H9 (cell line): ENCODE measurements at regions not wholly inside any gene's neighbourhood (a gene's known extent, or its start where the extent isn't known, plus 50 kb on each side); places are given as distances from the start of the nearest gene placed in this dataset.

ENCODE experiments used
- DNase-seq: peaks from one replicate; pipeline ENCODE4 v3.0.0-alpha.2; 2017
- H2AFZ ChIP-seq: one replicate; pipeline ENCODE4 v1.6.1; 2013; ENCODE audit warnings: mild to moderate bottlenecking, low read length, control low read depth, moderate library complexity
- H2AK5ac ChIP-seq: 2 replicates; pipeline ENCODE4 v1.6.1; 2013; ENCODE audit warnings: low read length, control low read depth, mixed read lengths; ENCODE audit not compliant: insufficient read length
- H2BK120ac ChIP-seq: one replicate; pipeline ENCODE4 v1.6.1; 2013; ENCODE audit warnings: low read depth, mild to moderate bottlenecking, low read length, control low read depth, inconsistent platforms; ENCODE audit not compliant: poor library complexity, severe bottlenecking
- H2BK12ac ChIP-seq: 2 replicates; pipeline ENCODE4 v1.6.1; 2013; ENCODE audit warnings: low read length, control low read depth, mixed read lengths, low read depth; ENCODE audit not compliant: insufficient read length
- H2BK15ac ChIP-seq: 2 replicates; pipeline ENCODE4 v1.6.1; 2013; ENCODE audit warnings: low read depth, low read length, control low read depth
- H2BK20ac ChIP-seq: one replicate; pipeline ENCODE4 v1.6.1; 2013; ENCODE audit warnings: low read depth, mild to moderate bottlenecking, low read length, control low read depth, inconsistent platforms; ENCODE audit not compliant: poor library complexity, severe bottlenecking
- H2BK5ac ChIP-seq: 2 replicates; pipeline ENCODE4 v1.6.1; 2013; ENCODE audit warnings: low read length, control low read depth, mixed read lengths; ENCODE audit not compliant: insufficient read length
- H3K14ac ChIP-seq: 2 replicates; pipeline ENCODE4 v1.6.1; 2013; ENCODE audit warnings: low read length, control low read depth; ENCODE audit not compliant: insufficient read depth
- H3K18ac ChIP-seq: 2 replicates; pipeline ENCODE4 v1.6.1; 2013; ENCODE audit warnings: low read depth, mild to moderate bottlenecking, mixed read lengths, low read length, control low read depth; ENCODE audit not compliant: insufficient read length
- H3K23ac ChIP-seq: 2 replicates; pipeline ENCODE4 v1.6.1; 2013; ENCODE audit warnings: low read length, control low read depth, mixed read lengths, low read depth; ENCODE audit not compliant: insufficient read length
- H3K23me2 ChIP-seq: 2 replicates; pipeline ENCODE4 v1.6.1; 2013; ENCODE audit warnings: low read depth, mild to moderate bottlenecking, mixed read lengths, low read length, control low read depth; ENCODE audit not compliant: insufficient read length, poor library complexity, severe bottlenecking
- H3K27ac ChIP-seq: 2 replicates; pipeline ENCODE4 v1.5.1; 2013; ENCODE audit warnings: low read length, control low read depth, mixed read lengths, low read depth; ENCODE audit not compliant: insufficient read length
- H3K27me3 ChIP-seq: 2 replicates; pipeline ENCODE4 v1.6.1; 2013; ENCODE audit warnings: low read length, control low read depth, inconsistent platforms; ENCODE audit not compliant: insufficient read depth
- H3K4ac ChIP-seq: 2 replicates; pipeline ENCODE4 v1.6.1; 2013; ENCODE audit warnings: low read depth, mild to moderate bottlenecking, control low read depth, inconsistent platforms, low read length, moderate library complexity
- H3K4me1 ChIP-seq: 2 replicates; pipeline ENCODE4 v1.6.1; 2013; ENCODE audit warnings: low read length, control low read depth, inconsistent platforms; ENCODE audit not compliant: insufficient read depth
- H3K4me2 ChIP-seq: 2 replicates; pipeline ENCODE4 v1.6.1; 2013; ENCODE audit warnings: low read length, control low read depth, mixed read lengths; ENCODE audit not compliant: insufficient read length, insufficient read depth
- H3K56ac ChIP-seq: 2 replicates; pipeline ENCODE4 v1.6.1; 2013; ENCODE audit warnings: low read depth, mild to moderate bottlenecking, mixed read lengths, low read length, control low read depth; ENCODE audit not compliant: insufficient read length
- H3K79me1 ChIP-seq: 2 replicates; pipeline ENCODE4 v1.6.1; 2013; ENCODE audit warnings: low read depth, mild to moderate bottlenecking, moderate library complexity, low read length, control low read depth, inconsistent platforms; ENCODE audit not compliant: insufficient read depth, poor library complexity, severe bottlenecking
- H3K79me2 ChIP-seq: 2 replicates; pipeline ENCODE4 v1.6.1; 2013; ENCODE audit warnings: low read length, control low read depth, inconsistent platforms; ENCODE audit not compliant: insufficient read depth
- H3K9ac ChIP-seq: 2 replicates; pipeline ENCODE4 v1.6.1; 2013; ENCODE audit warnings: low read length, control low read depth, mixed read lengths; ENCODE audit not compliant: insufficient read length; ENCODE audit errors: extremely low read depth
- H3K9me3 ChIP-seq: one replicate; pipeline ENCODE4 v1.6.1; 2013; ENCODE audit warnings: low read depth, low read length, inconsistent platforms; ENCODE audit not compliant: control insufficient read depth
- H3T11ph ChIP-seq: one replicate; pipeline ENCODE4 v1.6.1; 2013; ENCODE audit warnings: mild to moderate bottlenecking, low read length, control low read depth, inconsistent platforms
- H4K20me1 ChIP-seq: one replicate; pipeline ENCODE4 v1.6.1; 2013; ENCODE audit not compliant: control insufficient read depth, insufficient read length, insufficient read depth
- H4K5ac ChIP-seq: 2 replicates; pipeline ENCODE4 v1.6.1; 2013; ENCODE audit warnings: low read depth, mild to moderate bottlenecking, mixed read lengths, low read length, control low read depth; ENCODE audit not compliant: insufficient read length
- H4K8ac ChIP-seq: replicated peaks from 2 replicates; pipeline ENCODE4 v1.6.1; 2013; ENCODE audit warnings: low read length, control low read depth, mixed read lengths, low read depth; ENCODE audit not compliant: insufficient read length
- H4K91ac ChIP-seq: 2 replicates; pipeline ENCODE4 v1.6.1; 2013; ENCODE audit warnings: low read depth, mild to moderate bottlenecking, moderate library complexity, mixed read lengths, low read length, control low read depth; ENCODE audit not compliant: insufficient read length
- H3K27ac Mint-ChIP-seq, 3 experiments: 2 replicates in 2 of 3; 3 replicates in 1 of 3; pipeline ENCODE4 v1.8.0; 2020 to 2021; ENCODE audit warnings: mixed read lengths in 3 of 3, mild to moderate bottlenecking in 1 of 3, moderate library complexity in 1 of 3
- H3K27me3 Mint-ChIP-seq: 2 replicates; pipeline ENCODE4 v1.8.0; 2021; ENCODE audit warnings: low read depth, mild to moderate bottlenecking, moderate library complexity, mixed read lengths
- H3K36me3 Mint-ChIP-seq, 3 experiments: 2 replicates in 2 of 3; 3 replicates in 1 of 3; pipeline ENCODE4 v1.8.0; 2020 to 2021; ENCODE audit warnings: low read depth in 3 of 3, mixed read lengths in 3 of 3; ENCODE audit not compliant: insufficient read depth in 1 of 3
- H3K4me1 Mint-ChIP-seq, 2 experiments: 2 replicates each; pipeline ENCODE4 v1.8.0; 2020; ENCODE audit warnings: mixed read lengths in 2 of 2
- H3K4me3 Mint-ChIP-seq, 2 experiments: 2 replicates in 1 of 2; 3 replicates in 1 of 2; pipeline ENCODE4 v1.8.0; 2020 to 2021; ENCODE audit warnings: mild to moderate bottlenecking in 2 of 2, mixed read lengths in 2 of 2, moderate library complexity in 1 of 2
- H3K9me3 Mint-ChIP-seq, 2 experiments: 2 replicates in 1 of 2; 3 replicates in 1 of 2; pipeline ENCODE4 v1.8.0; 2020; ENCODE audit warnings: mild to moderate bottlenecking in 2 of 2, mixed read lengths in 2 of 2, moderate library complexity in 1 of 2
- WGBS: extraction: QIAGEN DNeasy Blood & Tissue Kit; methylation state at CpG from one replicate; pipeline ENCODE4 v1.1.7; 2013; ENCODE audit warnings: missing lambda C conversion rate, low lambda C conversion rate, mixed read lengths; ENCODE audit not compliant: insufficient read length; ENCODE audit errors: extremely low coverage; 5-methylcytosine and 5-hydroxymethylcytosine counted together
- TF ChIP-seq, protein P1 (sequence below): fragments of 200-600 bp; sonication (generic); conservative IDR thresholded peaks from 3 replicates; pipeline ENCODE4 v1.8.0; 2021; ENCODE audit warnings: antibody characterized with exemption, mild to moderate bottlenecking

DNA sequence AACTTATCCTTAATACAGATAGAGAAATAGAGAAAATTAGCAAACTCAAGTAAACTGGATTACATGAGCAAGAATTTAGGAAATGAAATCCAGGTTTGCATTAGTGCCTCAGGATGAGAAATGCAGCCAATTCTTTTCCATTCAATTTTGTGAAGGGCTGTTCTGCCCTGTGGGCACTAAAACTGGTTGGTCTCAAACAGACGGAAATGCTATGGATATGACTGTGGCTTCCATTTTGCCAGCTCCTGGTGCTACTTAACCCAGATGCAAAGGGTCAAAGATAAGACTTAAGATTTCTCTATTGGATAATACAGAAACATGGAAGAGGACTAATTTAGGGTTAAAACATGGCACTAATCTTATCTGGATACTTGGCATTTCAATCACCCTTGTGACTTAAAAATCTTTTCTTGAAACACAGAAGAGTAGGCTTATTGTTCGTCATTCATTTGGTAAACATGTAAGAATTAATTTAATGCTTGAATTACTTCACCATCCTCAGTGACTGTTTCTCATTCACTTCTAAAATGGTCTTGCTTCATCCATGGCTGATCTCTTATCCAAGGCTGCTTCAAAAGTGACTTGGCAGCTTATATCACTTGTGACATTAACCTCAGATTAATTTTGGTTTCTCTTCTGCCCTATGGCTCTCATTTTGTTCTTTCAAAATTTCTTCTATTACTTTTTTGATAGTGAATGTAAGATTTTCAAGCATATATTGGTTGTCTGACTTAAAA lies 1008.7 kb downstream of the GLUD2 start:
- no peak overlapping the region for H3K27ac ChIP-seq
- H3K56ac ChIP-seq = no peak overlapping the region
- no peaks in the 10 kb centered on the region for H3K27me3 ChIP-seq
- H4K5ac ChIP-seq = no peak overlapping the region
- DNase-seq = no peak
- no peak overlapping the region for H3K4ac ChIP-seq
- H4K8ac ChIP-seq = no peak overlapping the region
- WGBS = no CpG with 5 or more reads among the region's 2 CpGs
- H3K4me1 Mint-ChIP-seq = no peaks in the 10 kb centered on the region
- TF ChIP-seq, protein P1, sequence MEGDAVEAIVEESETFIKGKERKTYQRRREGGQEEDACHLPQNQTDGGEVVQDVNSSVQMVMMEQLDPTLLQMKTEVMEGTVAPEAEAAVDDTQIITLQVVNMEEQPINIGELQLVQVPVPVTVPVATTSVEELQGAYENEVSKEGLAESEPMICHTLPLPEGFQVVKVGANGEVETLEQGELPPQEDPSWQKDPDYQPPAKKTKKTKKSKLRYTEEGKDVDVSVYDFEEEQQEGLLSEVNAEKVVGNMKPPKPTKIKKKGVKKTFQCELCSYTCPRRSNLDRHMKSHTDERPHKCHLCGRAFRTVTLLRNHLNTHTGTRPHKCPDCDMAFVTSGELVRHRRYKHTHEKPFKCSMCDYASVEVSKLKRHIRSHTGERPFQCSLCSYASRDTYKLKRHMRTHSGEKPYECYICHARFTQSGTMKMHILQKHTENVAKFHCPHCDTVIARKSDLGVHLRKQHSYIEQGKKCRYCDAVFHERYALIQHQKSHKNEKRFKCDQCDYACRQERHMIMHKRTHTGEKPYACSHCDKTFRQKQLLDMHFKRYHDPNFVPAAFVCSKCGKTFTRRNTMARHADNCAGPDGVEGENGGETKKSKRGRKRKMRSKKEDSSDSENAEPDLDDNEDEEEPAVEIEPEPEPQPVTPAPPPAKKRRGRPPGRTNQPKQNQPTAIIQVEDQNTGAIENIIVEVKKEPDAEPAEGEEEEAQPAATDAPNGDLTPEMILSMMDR = no peak
- no peaks in the 10 kb centered on the region for H3K27me3 Mint-ChIP-seq
- no peaks in the 10 kb centered on the region for H3K79me1 ChIP-seq
- no peaks in the 10 kb centered on the region for H4K20me1 ChIP-seq
- H2BK15ac ChIP-seq = no peak overlapping the region
- no peaks in the 10 kb centered on the region for H3K9me3 ChIP-seq
- no peak overlapping the region for H2BK120ac ChIP-seq
- H2BK5ac ChIP-seq = no peak overlapping the region
- no peak overlapping the region for H3K27ac Mint-ChIP-seq
- no peaks in the 10 kb centered on the region for H3K36me3 Mint-ChIP-seq
- H2AK5ac ChIP-seq = no peak overlapping the region
- H3K79me2 ChIP-seq = no peaks in the 10 kb centered on the region
- no peaks in the 10 kb centered on the region for H3K4me1 ChIP-seq
- H3K23ac ChIP-seq = no peak overlapping the region
- no peak overlapping the region for H3T11ph ChIP-seq
- no peak overlapping the region for H2BK12ac ChIP-seq
- no peak overlapping the region for H3K18ac ChIP-seq
- H3K23me2 ChIP-seq = no peaks in the 10 kb centered on the region
- peaks cover 0 to 35% of the 10 kb centered on the region in 2 experiments; a peak in 3 of 5 replicates for H3K9me3 Mint-ChIP-seq
- no peak overlapping the region for H3K4me2 ChIP-seq
- H3K4me3 Mint-ChIP-seq = no peak overlapping the region
- no peak overlapping the region for H2AFZ ChIP-seq
- no peak overlapping the region for H4K91ac ChIP-seq
- no peak overlapping the region for H3K14ac ChIP-seq
- no peak overlapping the region for H2BK20ac ChIP-seq
- H3K9ac ChIP-seq = no peak overlapping the region
